ENCODE measurements at regions not wholly inside any gene's neighbourhood (a gene's known extent, or its start where the extent isn't known, plus 50 kb on each side); places are given as distances from the start of the nearest gene placed in this dataset.
"Not testable (repeated sequence)": the region's sequence is repeated elsewhere in the genome, so short reads cannot be mapped to it uniquely, and the experiment has no call there.

GRCh38 chr4:28310926-28311325, 1450.3 kb downstream of the STIM2 start:
- Histone ChIP-seq H3K4me1 (no peaks in the 10 kb centered on the region), H3K27ac (no peak overlapping the region), H3K36me3 (no peaks in the 10 kb centered on the region), H3K9me3 (peaks cover 0 to 5% (median 0%) of the 10 kb centered on the region in 12 donors), H3K27me3 (no peaks in the 10 kb centered on the region), H3K4me3 (no peak overlapping the region)
- intact Hi-C loops (cut with DNase I): no loop called here
- no peak for DNase-seq
- TF ChIP-seq CTCF (IDR thresholded peaks at IDR 0.05) (no peak), POLR2A (IDR thresholded peaks at IDR 0.05) (no peak)
- WGBS, 4 donors: 82 to 89% (median 87%) methylated on average over 2 of the region's 2 CpGs
- ATAC-seq: no peak

DNA sequence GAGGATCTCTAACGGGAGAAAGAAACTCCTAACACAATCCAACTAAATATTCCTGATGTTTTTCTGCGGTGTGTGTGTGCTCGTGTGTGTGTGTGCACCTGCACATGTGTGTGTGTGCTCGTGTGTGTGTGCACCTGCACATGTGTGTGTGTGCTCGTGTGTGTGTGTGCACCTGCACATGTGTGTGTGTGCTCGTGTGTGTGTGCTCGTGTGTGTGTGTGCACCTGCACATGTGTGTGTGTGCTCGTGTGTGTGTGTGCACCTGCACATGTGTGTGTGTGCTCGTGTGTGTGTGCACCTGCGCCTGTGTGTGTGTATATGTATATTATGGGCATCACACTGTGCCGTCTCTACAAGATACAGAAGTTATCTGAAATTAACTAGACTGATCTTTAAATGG, 1451.9 kb downstream of the STIM2 start:
- DNase-seq: not testable (repeated sequence)
- WGBS, 4 donors: 80 to 85% (median 82%) methylated on average over 9 to 11 of the region's 11 CpGs

GRCh38 chr4:28313729-28314713, 1453.4 kb downstream of the STIM2 start:
- DNase-seq (no peak), ATAC-seq (no peak)
- TF ChIP-seq POLR2A (IDR thresholded peaks at IDR 0.05) (no peak), CTCF (IDR thresholded peaks at IDR 0.05) (no peak)
- H3K4me1 ChIP-seq: no peaks in the 10 kb centered on the region
- H3K27ac ChIP-seq: no peak overlapping the region
- peaks cover 0 to 5% (median 0%) of the 10 kb centered on the region in 12 donors for H3K9me3 ChIP-seq
- intact Hi-C loops (cut with DNase I): no loop called here
- WGBS, 4 donors: 70 to 79% (median 76%) methylated on average over 2 of the region's 2 CpGs
- no peak overlapping the region for H3K4me3 ChIP-seq
- no peaks in the 10 kb centered on the region for H3K36me3 ChIP-seq
- H3K27me3 ChIP-seq: no peaks in the 10 kb centered on the region

More for the DNA sequence above, 1451.9 kb downstream of the STIM2 start:
- H3K4me3 ChIP-seq; H3K27ac ChIP-seq; H3K9me3 ChIP-seq; H3K4me1 ChIP-seq; H3K36me3 ChIP-seq; H3K27me3 ChIP-seq; ATAC-seq; intact Hi-C loops (cut with DNase I): not testable (repeated sequence)

DNA sequence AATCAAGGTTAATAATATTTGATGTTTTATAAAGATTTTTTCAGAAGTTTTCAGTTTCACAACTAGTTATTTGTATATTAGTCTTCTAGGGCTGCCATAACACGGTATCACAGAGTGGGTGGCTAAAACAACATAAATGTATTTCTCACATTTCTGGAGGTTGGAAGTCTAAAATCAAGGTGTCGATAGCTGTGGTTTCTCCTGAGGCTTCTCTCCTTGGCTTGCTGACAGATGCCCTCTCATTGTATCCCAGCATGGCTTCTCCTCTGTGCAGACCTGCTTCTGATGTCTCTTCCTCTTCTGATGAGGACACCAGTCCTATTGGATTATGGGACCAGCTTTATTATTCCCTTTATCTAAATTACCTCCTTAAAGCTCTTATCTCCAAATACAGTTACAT, 1456.6 kb downstream of the STIM2 start:
- no peak overlapping the region for H3K27ac ChIP-seq
- ATAC-seq (no peak), DNase-seq (no peak)
- no peak overlapping the region for H3K4me3 ChIP-seq
- no peaks in the 10 kb centered on the region for H3K4me1 ChIP-seq
- no peaks in the 10 kb centered on the region for H3K27me3 ChIP-seq
- 78 to 86% (median 83%) methylated on average over 2 of the region's 2 CpGs for WGBS, 4 donors
- intact Hi-C loops (cut with DNase I): no loop called here
- H3K9me3 ChIP-seq: no peaks in the 10 kb centered on the region
- no peak for TF ChIP-seq CTCF (IDR thresholded peaks at IDR 0.05)
- H3K36me3 ChIP-seq: no peaks in the 10 kb centered on the region

Data from heart left ventricle (tissue), 16 donors.